Right hindlimb (tissue), 1 donor: ENCODE measurements at regions not wholly inside any gene's neighbourhood (a gene's known extent, or its start where the extent isn't known, plus 50 kb on each side); places are given as distances from the start of the nearest gene placed in this dataset.
"Not testable (repeated sequence)": the region's sequence is repeated elsewhere in the genome, so short reads cannot be mapped to it uniquely, and the experiment has no call there.

Experiments used
- DNase-seq: peaks from one replicate; pipeline ENCODE4 v3.0.0-alpha.2; 2018

DNA sequence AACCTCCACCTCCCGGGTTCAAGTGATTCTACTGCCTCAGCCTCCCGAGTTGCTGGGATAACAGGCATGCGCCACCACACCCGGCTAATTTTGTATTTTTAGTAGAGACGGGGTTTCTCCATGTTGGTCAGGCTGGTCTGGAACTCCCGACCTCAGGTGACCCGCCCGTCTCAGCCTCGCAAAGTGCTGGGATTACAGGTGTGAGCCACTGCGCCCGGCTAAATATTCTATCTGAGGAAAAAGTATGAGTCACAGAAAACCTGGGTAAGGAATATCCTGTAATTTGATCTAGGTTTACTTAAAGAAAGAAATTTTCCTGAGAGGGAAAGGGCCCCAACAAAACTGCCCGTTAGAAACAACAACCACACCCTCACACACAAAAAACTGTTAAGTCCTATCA lies 776.2 kb upstream of the NCAM2 start:
- DNase-seq = not testable (repeated sequence)

DNA sequence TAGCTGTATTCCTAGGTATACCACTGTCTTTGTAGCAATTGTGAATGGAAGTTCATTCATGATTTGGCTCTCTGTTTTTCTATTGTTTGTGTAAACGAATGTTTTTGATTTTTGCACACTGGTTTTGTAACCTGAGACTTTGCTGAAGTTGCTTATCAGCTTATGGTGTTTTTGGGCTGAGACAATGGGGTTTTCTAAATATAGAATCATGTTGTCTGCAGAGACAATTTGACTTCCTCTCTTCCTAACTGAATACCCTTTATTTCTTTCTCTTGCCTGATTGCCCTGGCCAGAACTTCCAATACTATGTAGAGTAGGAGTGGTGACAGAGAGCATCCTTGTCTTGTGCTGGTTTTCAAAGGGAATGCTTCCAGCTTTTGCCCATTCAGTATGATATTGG lies 761.6 kb upstream of the NCAM2 start:
- DNase-seq = not testable (repeated sequence)

DNA sequence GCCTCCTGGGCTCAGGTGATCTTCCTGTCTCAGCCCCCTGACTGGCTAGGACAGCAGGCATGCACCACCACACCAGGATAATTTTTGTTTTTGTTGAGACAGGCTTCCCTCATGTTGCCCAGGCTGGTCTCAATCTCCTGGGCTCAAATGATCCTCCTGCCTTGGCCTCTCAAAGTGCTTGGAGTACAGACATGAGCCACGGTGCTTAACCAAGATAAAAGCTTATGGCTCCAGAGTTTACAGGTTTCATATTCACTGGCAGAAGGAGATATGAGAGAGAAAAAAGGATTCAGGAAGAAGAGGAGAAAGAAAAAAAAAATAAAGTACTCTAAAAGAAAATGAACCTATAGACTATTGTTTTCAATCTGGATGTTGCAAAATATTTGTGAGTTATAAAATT lies 748.8 kb upstream of the NCAM2 start:
- DNase-seq = no peak

DNA sequence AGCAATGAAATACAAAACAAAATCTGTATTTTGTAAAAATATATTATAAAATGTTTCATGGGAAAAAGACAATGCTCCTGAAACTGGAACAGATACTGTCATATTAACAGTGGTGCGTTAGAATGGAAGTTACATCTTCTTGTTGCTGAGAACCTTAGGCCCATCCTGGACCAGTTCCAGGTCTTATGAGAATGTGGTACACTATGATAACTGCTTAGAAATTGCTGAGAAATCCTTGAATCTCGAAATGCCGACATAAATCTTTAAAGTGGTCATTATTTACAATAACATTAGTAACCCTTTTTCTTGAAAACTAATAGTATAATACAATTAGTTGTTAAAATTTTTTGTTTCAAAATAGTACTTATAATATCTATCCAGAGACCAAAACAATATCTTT lies 747.9 kb upstream of the NCAM2 start:
- no peak for DNase-seq

DNA sequence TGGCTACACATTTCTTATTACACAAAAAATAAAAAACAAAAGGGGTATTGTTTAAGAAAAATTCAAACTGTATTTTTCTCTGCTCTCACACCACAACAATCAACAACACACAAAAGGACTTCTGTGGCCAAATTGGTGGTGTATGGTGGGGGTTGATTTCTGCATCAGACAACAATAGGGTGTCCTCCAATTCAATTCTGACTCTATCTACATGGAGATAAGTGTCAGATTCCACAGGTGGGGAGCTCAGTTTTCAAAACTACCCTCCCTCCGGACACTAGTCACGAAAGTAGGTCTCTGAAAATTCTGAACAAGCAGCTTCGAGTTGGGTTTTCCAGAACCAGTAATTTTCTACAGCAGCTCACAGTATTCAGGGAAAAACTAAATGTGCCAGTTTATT lies 744.9 kb upstream of the NCAM2 start:
- DNase-seq = no peak

DNA sequence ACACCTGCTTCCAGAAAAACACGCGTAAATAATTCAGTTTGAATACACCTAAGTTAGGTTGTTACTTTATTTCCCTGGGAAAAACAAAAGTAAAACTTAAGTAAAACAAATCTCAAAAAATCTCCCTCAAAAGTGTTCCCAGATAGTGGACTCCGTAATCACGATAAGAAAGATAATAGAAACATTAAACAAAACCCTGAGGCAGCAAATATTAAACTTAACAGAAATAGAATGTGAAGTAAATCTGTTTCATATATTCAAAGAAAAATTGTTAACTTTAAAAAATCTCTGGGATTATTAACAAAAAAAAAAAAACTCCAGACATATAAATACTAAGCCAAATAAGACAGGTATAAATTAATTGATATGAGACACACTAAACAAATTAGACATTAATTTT lies 743.2 kb upstream of the NCAM2 start:
- no peak for DNase-seq

DNA sequence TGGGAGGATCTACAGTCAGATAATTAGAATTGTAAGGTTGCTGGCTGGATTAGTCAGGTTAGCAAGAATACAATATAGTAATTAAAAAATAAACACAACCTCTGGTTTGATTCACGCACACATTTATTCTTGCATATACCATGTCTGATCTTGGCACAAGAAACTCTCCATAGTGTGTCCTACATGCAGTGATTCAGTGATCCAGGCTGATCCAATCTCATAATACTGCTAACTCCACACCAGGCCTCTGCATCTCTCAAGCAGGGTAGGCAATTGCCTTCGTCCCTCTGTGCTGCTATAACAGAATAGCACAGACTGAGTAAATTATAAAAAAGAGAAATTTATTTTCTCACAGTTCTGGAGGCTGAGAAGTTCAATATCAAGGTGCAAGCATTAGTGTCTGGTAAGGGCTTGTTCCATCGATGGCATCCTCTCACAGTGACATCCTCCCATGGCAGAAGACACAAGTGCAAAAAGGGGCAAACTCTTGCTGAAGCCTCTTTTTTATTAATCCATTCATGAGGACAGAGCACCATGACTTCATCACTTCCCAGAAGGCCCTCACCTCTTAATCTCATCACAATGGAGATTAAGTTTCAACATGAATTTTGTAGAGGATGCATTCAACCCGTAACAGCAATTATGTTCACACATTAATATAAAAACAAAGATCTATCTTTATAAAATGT lies 741.0 kb upstream of the NCAM2 start:
- DNase-seq = no peak

DNA sequence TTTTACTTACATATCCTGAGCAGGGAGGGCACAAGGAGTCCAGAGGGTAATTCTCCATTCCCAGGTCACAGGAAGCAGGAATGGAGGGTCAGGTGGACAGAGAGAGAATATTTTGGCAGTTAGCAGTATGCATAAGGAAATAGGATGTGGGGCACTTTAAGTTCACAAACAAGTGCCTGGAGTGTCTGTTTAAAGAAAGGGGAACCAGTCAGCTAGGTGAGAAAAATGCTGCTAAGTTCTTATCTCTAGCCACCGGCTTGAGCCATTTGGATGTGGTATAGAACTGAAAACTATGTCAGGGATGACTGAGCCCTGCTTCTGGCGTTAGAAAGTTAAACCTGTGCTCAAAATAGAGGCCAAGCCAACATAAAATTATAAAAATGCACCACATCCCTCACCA lies 739.7 kb upstream of the NCAM2 start:
- no peak for DNase-seq

DNA sequence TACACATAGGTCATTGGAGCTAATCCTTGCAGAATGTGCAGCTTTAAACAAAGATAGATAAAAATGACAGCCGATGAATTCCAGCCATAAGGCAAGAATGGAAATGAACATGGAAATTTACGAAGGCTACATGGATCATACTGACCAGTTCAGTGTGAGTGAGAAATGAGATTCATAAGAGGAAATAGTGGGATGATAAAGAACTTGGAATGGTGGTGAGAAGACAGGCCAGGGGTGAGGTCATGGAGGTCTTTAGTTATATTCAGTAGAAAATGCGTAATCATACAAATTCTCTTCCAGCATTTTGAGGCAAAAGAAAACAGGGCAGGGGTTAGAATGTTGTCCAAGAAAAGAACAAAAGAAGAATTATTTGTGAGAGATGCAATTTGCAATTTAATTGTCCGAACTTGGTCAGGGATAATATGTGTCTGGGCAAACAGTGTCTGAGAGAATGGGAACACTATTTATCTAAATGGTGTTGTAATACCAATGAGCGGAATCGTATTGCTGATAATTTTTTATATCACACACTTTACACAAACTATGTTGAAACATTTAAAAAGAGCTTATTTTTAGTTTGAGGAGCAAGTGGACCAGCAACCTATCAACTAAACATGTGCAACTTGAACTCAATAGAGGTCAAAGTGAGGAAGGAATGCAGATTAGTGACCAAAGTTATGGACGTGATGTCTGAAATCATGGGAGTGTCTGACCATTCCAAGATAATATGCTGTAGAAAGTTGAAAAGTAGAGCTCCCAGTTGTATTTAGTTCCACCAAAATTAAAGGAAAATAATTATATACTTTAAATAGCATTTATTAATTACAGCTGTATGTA lies 739.0 kb upstream of the NCAM2 start:
- DNase-seq = no peak

DNA sequence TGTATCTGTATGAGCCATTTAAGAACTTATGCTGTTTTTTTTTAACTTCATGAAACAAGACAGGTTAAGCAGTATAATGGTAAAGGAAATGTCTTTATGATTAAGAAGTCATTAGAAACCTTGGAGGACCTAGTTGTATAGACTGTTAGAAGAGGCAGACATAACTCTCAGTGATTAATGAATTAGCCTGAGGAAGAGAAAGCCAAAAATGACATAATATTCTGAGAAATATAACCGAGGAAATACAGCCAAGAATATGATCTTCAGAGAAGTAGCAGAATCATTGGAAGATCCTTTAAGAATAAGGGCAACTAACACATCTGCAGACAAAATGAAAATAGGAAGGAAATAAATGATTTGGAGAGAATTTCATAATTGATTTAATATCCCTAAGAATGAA lies 738.1 kb upstream of the NCAM2 start:
- no peak for DNase-seq

DNA sequence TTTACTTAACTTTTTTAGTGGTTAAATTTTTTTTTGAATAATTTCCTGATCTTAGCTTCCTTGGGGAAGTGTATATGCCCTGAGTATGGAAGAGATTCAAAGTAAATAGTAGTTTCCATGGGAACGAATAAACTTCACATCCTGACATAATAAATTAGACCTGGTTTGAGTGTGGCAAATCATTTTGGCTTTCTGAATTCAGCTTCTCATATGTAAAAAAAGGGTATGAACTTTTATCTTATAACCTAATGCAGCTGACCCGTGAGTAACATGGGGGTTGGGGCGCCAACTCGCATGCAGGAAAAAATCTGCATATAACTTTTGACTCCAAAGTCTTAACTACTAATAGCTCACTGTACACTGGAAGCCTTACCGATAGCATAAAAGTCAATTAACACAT lies 736.8 kb upstream of the NCAM2 start:
- no peak for DNase-seq

DNA sequence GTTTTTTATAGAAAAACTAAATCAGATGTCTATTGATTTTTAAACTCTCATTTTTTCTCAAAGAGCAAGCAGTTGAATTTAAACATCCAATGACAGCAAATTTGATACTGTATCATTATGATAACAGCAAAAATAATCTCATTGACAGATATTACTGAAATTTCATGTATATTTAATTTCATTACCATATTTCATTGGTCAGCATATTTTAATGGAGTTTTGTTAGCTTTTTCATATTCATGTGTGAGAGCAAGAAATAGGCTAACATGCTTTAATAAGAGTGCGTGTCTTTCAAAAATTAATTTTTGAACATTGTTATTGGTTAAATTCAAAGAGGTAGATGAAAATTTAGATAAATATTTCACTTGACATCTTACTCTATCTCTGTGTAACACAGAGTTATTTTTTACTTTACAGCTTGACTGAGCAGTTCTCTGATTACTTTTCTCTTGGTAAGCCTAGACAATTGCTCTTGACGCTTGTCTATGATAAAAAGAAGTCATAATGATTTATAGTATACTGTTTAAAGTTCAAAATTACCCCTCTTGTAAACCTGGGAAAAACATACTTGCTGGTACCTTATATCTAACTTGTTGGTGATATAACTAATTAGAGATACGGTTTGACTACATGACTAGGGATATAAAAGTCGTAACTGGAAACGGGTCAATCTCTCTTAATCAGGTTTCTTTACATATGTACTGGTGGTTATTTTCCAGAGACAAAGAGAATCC lies 732.3 kb upstream of the NCAM2 start:
- DNase-seq = no peak

DNA sequence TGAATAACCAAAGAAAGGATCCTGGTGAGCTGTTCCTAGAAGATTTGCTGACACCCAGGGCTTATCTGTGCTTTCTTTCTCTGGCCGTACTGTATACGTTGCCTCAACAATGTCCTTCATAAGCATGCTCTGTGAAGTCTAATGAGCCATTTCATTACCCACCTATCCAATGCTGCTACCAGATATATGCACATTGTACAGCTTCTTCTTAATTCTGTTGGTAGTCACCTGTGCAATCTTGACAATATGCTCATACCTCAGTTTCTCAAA lies 731.8 kb upstream of the NCAM2 start:
- no peak for DNase-seq

DNA sequence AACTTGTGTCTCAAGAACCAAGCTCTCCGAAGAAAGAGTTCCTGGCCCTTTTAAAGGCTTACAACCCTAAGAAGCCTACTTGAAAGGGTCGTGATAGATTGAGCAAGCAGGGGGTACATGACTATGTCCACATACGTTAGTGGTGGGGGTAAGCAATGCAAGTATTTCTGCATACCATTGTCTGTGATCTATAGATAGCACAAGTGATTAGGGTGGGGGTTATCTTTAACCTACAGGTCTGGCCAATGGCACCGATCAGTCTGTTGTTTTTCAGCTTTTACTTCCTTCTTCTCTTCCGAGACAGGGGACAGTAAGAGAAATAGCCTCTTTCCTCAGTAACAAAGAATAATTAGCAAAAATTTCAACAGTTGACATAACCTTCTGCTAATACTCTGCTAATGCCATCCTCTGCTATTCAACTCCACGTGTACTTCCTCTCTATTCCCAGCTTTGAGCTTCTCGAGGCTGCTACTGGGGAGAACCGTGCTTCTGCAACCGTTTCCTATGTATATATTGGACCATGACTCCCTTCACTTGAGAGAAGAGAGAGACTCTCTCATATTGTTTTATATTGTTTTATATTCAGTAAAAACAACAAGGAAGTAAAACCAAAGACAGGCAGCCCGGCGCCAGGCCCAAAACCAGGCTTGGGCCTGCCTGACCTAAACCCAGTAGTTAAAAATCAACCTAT lies 727.7 kb upstream of the NCAM2 start:
- no peak for DNase-seq

DNA sequence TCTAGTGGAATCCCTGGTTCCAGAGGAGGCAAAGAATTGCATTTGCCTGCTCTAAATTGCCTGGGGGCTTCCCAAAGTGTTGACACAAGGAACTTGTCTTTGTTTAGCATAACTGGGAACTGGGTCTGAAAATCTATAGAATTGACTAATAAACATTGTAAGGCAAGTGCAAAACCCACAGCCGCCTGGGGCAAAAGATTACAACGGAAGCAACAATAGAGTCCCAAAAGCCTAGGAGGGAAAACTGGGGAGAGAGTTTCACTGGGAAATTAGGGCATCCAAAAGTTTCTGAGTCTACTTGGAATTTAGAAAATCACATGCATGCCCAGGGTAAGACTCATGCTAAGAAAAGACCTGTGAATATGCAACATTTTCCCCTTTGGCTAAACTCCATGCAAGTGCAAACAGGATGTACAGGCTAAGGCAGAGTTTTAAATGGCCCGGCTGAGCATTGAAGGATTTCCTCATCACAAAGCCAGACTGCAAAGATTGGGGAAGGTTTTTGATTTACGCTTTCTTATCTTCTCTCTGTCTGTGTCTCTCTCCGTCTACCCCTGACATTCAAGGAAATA lies 725.3 kb upstream of the NCAM2 start:
- no peak for DNase-seq

DNA sequence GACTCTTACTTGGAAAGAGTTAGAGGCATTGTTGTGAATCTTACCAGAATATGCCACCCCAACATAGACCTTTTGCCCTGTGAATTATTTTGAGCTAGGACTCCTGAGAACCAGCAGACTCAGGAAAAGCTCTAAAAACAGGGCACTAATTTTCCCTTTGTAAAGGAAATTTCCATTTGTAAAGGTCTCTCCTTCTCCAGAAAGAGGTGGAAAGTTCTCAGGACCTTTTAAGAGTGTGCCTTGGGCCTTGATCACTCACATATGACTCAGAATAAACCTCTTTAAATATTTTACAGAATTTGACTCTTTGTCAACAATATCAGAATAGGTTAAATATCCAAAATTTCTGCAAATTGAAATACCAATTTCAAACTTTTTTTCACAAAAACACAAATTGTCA lies 721.8 kb upstream of the NCAM2 start:
- no peak for DNase-seq

DNA sequence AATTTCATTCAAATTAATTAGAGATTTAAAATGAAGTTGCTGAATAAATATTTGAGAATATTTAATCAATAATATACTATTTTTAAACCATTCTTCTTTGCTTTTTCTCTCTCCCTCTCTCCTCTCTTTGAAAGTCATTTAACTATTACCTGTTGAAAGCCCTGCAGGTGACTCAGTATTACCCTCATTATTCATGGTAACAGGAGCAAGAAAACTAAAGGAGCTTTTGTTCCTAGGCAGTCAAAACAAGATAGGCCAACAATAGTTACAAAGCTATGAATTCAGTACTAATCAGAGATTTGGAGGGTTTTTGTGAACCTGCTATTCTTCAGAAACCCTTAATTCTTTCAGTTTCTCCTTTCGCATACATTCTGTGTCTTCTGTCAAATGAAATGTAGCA lies 721.3 kb upstream of the NCAM2 start:
- DNase-seq = no peak

DNA sequence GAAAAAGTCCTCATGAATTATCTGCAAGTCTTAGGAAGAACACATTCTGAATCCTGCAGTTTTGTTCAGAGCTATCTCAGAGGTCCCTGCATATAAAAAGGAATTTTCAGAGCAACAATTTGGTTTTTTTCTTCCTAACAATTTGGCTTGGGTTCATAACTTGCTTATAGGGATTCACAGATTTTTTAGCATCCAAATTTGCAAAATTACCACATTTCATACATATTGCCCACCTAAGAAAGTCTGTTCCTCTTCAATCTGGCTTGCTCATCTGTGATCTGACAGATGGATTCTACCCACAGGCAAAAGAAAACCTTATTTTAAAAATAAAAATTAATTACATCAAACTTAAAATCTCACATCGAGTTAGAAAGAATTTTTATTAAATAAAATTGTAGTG lies 714.4 kb upstream of the NCAM2 start:
- DNase-seq = no peak

DNA sequence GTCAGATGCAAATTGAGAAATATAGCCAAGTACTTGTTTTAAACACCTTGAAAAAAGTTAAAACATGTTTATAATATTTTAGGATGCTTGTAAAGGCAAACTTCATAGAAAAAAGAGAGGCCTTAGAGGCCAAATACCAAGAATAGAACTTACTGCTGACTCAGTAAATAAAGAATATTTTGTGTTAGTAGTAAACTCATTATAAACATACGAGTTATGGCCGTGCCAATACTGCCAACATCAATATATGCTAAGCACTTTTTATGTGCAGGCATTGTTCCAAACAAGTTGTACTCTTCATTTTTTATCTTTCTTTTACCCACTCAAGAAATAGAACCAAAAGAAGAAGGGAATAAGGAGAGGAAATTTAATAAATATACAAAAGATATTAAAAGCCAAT lies 705.9 kb upstream of the NCAM2 start:
- DNase-seq = no peak

DNA sequence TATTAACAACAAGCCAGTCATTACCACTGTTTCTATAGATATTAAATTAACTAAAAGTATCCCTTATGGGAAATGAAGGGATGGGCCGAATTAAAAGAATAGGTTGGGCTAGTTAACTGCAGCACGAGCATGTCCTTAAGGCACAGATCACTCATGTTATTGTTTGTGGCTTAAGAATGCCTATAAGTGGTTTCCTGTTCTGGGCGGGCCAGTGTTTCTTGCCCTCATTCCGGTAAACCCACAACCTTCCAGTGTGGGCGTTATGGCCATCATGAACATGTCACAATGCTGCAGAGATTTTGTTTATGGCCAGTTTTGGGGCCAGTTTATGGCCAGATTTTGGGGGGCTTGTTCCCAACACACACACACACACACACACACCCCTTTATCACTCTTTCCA lies 705.4 kb upstream of the NCAM2 start:
- DNase-seq = not testable (repeated sequence)

DNA sequence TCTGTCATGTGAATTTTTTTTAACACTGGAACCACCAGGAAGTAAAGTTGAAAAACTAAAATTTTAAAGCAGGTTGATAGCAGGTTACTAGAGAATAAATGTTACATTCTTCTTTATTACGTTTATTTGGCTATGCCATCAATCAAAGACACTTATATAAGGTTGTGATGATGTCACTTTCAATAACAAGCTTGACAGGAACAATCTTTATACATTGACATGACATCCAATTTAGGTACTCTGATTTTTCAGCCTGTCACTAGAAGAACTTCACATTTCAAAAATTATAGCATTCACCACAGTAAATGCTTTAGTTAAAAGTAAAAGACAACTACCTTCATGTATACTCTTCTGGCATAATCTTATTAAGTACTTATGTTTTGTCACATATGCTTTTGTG lies 696.8 kb upstream of the NCAM2 start:
- DNase-seq = no peak

DNA sequence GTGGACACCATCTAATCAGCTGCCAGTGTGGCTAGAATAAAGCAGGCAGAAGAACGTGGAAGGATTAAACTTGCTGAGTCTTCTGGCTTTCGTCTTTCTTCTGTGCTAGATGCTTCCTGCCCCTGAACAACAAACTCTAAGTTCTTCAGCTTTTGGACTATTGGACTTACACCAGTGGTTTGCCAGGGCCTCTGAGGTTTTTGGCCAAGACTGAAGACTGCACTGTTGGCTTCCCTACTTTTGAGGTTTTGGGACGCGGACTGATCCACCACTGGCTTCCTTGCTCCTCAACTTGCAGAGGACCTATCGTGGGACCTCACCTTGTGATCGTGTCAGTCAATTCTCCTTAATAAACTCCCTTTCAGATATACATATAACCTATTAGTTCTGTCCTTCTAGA lies 696.1 kb upstream of the NCAM2 start:
- no peak for DNase-seq

DNA sequence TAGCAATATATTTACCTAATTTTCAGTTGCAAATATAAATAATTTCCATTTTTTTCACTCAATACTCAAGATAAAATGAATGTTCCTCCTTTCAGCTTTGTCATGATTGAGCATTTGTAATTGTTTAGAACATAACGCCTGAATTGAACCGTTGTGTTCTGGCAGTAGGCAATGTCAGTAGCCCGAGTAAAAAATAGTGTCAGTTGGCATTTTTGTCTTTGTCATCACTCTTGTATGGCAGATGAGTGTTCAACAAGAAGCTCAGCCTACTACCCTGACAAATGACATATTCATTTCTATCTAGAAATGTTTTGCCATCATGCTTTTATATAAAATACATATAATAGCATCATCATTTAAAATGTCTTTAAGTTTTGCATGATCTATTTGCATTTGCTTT lies 691.4 kb upstream of the NCAM2 start:
- DNase-seq = no peak
